Activated CD8-positive, alpha-beta T cell treated with anti-CD3 and anti-CD28 coated beads for 36 hours (primary cell): ENCODE measurements at regions not wholly inside any gene's neighbourhood (a gene's known extent, or its start where the extent isn't known, plus 50 kb on each side); places are given as distances from the start of the nearest gene placed in this dataset.

Source experiments
- ATAC-seq: fragments of 200-7000 bp; cut with Tn5 transposase; one replicate; pipeline ENCODE4 v1.10.0; 2021; ENCODE audit warnings: mild to moderate bottlenecking, moderate library complexity
- CTCF ChIA-PET: fragments of 350-600 bp; sonication (Branson Sonifier 250); formaldehyde crosslinking; loops from one replicate; lab custom pipeline; 2021; ENCODE audit warnings: antibody characterized with exemption; lab: Charles Lee
- POLR2A ChIA-PET: fragments of 350-600 bp; sonication (Branson Sonifier 250); formaldehyde crosslinking; loops from one replicate; lab custom pipeline; 2021; ENCODE audit warnings: antibody characterized with exemption; lab: Charles Lee
- DNase-seq: peaks from one replicate; pipeline ENCODE4 v3.0.0-alpha.2; 2020
- H3K27ac Mint-ChIP-seq: one replicate; pipeline ENCODE4 v1.8.0; 2021; ENCODE audit warnings: mild to moderate bottlenecking, mixed read lengths
- H3K27me3 Mint-ChIP-seq: one replicate; pipeline ENCODE4 v1.8.0; 2021; ENCODE audit warnings: mixed read lengths
- H3K36me3 Mint-ChIP-seq: one replicate; pipeline ENCODE4 v1.8.0; 2021; ENCODE audit warnings: low read depth, mixed read lengths
- H3K4me1 Mint-ChIP-seq: one replicate; pipeline ENCODE4 v1.8.0; 2021; ENCODE audit warnings: low read depth, mixed read lengths
- H3K4me3 Mint-ChIP-seq: one replicate; pipeline ENCODE4 v1.8.0; 2021; ENCODE audit warnings: mild to moderate bottlenecking, moderate library complexity, mixed read lengths
- H3K9me3 Mint-ChIP-seq: one replicate; pipeline ENCODE4 v1.8.0; 2021; ENCODE audit warnings: mixed read lengths
- CTCF ChIP-seq: fragments of 200-600 bp; IDR thresholded peaks from one replicate; pipeline ENCODE4 v1.8.0; 2022; ENCODE audit warnings: antibody characterized with exemption, mild to moderate bottlenecking
- intact Hi-C: fragments of 100-400 bp; cut with micrococcal nuclease; formaldehyde crosslinking; loops from one replicate; pipeline ENCODE4 v1.10.0; 2022

GRCh38 chr10:44199267-44199666, 185.6 kb downstream of the CXCL12 start:
- ChIA-PET CTCF (no interaction called here), POLR2A (no interaction called here)
- TF ChIP-seq CTCF = no peak
- no peak for DNase-seq
- Mint-ChIP-seq H3K27me3 (peaks cover 6% of the 10 kb centered on the region), H3K9me3 (no peaks in the 10 kb centered on the region), H3K36me3 (no peaks in the 10 kb centered on the region), H3K27ac (no peak overlapping the region), H3K4me1 (no peaks in the 10 kb centered on the region), H3K4me3 (no peak overlapping the region)
- intact Hi-C loops = no loop called here
- ATAC-seq = no peak

- POLR2A ChIA-PET = no interaction called here
- no peaks in the 10 kb centered on the region for H3K36me3 Mint-ChIP-seq
Measured at GRCh38 chr10:44198780-44199097, 186.2 kb downstream of the CXCL12 start.

GRCh38 chr10:44198096-44198779, 186.7 kb downstream of the CXCL12 start:
- intact Hi-C loops = no loop called here
- no peaks in the 10 kb centered on the region for H3K9me3 Mint-ChIP-seq
- POLR2A ChIA-PET = no interaction called here
- no peak overlapping the region for H3K27ac Mint-ChIP-seq
- peaks cover 6% of the 10 kb centered on the region for H3K27me3 Mint-ChIP-seq
- DNase-seq = no peak
- TF ChIP-seq CTCF = no peak
- no peak overlapping the region for H3K4me3 Mint-ChIP-seq
- H3K4me1 Mint-ChIP-seq = no peaks in the 10 kb centered on the region
- no peaks in the 10 kb centered on the region for H3K36me3 Mint-ChIP-seq
- ATAC-seq = no peak
- CTCF ChIA-PET = no interaction called here

More at GRCh38 chr10:44198780-44199097, 186.2 kb downstream of the CXCL12 start:
- DNase-seq = no peak
- Mint-ChIP-seq H3K27ac (no peak overlapping the region), H3K27me3 (peaks cover 6% of the 10 kb centered on the region), H3K4me3 (no peak overlapping the region), H3K9me3 (no peaks in the 10 kb centered on the region), H3K4me1 (no peaks in the 10 kb centered on the region)
- CTCF ChIA-PET = no interaction called here
- intact Hi-C loops = no loop called here
- TF ChIP-seq CTCF = no peak
- no peak for ATAC-seq

GRCh38 chr10:44197646-44198045, 187.3 kb downstream of the CXCL12 start:
- Mint-ChIP-seq H3K4me3 (no peak overlapping the region), H3K36me3 (no peaks in the 10 kb centered on the region), H3K27me3 (peaks cover 6% of the 10 kb centered on the region), H3K27ac (no peak overlapping the region), H3K4me1 (no peaks in the 10 kb centered on the region), H3K9me3 (no peaks in the 10 kb centered on the region)
- ChIA-PET POLR2A (no interaction called here), CTCF (no interaction called here)
- ATAC-seq (no peak), DNase-seq (no peak)
- no peak for TF ChIP-seq CTCF
- intact Hi-C loops = no loop called here

- no peak for ATAC-seq
- ChIA-PET POLR2A (no interaction called here), CTCF (no interaction called here)
- intact Hi-C loops = no loop called here
- no peak overlapping the region for H3K27ac Mint-ChIP-seq
- no peaks in the 10 kb centered on the region for H3K4me1 Mint-ChIP-seq
- peaks cover 6% of the 10 kb centered on the region for H3K27me3 Mint-ChIP-seq
- TF ChIP-seq CTCF = no peak
- DNase-seq = no peak
- H3K9me3 Mint-ChIP-seq = no peaks in the 10 kb centered on the region
- no peak overlapping the region for H3K4me3 Mint-ChIP-seq
- H3K36me3 Mint-ChIP-seq = no peaks in the 10 kb centered on the region
Measured at GRCh38 chr10:44196336-44196735, 188.6 kb downstream of the CXCL12 start.
